EL (cell line): ENCODE measurements at regions not wholly inside any gene's neighbourhood (a gene's known extent, or its start where the extent isn't known, plus 50 kb on each side); places are given as distances from the start of the nearest gene placed in this dataset.

Source experiments
- DNase-seq: peaks from one replicate; pipeline ENCODE4 v3.0.0-alpha.2; 2016

DNA sequence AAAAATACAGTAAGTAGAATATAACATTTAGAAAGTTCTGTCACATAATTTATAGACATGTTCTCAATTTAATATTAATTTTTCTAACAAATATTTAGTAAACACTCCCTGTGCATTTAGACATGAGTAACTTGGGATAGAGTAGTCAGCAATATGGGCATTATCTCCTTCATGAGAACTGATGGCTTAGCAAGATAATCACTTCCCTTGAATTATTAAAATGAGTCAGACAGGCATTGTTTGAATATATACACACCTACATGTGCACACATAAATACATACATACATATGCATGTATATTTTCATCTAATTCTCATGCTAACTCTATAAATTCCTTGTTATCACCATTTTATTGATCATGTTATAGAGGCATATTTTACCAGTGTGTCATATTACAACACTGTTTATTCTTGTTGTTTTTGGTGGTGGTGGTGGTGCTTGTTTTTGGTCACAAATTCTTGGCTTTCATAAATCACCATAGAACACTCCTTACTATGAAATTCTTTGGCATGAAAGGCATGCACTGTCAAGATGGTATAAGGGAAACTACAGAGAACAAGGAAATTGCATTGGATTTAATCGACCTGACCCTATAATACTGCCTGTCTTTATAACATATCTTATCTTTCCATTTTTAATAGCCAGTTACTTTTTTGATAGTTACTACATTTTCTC is 434.5 kb upstream of the MANEA start:
- DNase-seq: no peak

DNA sequence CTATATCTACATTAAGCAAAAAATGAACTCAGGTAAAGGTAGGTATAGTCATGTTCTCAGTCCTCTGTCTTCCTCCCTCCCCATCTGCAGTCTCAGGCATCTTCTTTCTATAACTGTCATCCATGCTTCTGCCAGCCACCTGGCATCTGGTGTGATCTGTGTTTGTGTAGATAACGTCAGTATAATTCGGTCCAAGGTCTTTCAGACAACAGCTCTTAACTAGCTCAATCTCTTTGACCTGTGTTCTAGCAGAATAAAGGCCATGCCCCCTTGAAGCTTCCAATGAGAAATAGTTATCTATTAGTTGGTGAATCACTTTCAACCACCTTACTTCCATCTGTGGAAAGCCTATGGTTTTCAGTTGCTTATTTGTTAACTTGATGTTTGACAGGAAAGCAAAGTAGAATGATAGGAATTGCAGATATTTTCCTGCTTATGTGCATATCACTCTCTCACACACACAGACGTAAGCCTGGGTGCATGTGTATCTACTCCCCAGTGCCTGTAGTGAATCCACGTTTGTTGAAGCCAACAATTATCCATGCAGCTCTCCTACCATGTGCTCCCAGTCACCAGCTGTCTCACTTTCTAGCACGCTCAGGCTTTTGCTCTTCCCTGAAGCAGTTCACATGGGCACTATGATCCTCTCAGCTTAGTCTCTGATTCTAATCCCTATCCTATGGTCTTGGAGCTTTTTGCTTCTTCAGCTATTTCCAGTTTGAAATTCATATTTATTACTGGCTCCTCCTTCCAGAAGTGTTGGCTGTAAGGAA is 433.7 kb upstream of the MANEA start:
- no peak for DNase-seq

DNA sequence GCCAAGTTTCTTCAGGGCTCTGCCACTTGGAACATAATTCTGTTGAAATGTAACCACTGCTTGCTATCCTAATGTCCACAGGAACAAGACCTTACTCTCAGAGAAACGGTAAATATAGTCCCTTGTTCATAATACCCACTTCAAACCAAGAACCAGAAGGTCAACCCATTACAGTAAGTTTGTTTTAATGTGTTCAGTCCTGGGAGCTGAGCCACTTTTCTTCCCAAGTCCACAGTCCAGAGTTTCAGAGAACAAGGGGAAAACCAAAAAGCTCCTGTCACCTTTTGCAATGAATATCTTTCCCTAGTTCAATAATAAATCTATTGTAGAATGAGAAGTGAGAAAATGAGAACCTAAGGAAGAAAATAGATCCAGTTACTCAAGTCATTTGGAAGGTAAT is 431.9 kb upstream of the MANEA start:
- no peak for DNase-seq

DNA sequence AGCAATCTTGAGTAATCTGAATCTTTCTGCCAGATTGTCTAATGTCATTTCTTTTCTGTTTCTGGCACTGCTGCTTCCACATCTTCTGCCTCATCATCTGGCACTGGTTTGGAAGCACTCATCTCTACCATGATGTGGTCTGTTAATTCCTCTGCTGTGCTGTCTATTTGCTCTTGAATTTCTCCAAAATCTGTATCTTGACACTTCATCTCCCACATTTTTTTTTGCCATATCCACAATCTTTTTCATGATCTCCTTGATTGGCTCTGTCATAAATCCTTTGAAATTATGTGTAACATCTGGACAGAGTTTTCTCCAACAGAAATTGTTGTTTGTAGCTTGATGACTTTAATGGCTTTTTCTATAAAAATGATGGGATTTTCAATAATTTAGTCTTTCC is 417.8 kb upstream of the MANEA start:
- DNase-seq: no peak

DNA sequence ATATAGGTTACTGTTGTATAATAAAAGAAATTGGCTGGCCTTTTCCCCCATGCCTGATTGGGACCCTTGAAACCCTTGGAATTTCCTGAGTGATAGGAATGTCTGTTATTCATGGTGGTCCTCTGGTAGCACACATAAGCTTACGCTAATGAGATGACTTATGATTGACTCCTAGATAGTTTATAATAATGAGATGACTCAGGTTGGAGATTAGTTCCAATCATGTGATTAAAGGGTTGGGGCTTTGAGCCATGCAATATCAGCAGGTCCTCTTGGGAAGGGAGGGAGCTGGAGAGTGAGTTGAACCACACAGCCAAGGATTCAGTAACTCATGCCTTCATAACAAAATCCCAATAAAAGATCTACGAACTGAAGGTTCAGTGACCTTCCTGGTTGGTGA is 407.6 kb upstream of the MANEA start:
- DNase-seq: no peak

DNA sequence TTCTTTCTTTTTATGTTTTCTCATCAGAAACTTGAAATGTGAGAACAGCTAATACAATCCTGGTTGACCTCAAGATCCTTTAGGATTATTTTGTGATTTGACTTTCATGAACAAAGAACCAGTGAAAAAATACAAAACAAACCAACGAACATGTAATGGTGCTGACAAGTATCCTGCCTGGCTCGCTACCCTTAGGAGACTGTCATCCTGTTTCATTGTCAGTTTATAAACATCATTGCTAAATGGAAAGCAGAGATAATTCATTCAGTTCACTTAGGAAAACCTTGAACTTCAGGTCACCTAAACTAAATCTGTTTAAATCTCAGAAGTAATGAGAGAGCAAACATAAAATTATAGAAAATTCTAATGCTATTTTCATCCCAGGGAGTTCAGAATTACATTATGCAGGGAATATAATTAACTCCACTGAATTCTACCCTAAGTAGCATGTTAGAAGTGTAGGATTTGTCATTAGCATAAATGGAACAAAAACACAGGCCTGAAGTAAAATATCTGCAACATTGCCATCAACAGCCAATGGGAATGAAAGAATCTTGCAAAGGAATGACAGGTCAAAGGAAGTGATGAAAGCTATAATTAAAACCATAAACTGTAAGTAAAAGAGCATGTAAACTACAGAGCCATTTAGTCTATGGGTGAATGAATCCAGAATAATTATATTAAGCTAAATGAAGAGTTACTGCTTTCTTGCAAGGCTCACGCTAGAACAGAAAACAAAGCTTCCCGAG is 401.2 kb upstream of the MANEA start:
- DNase-seq: no peak

DNA sequence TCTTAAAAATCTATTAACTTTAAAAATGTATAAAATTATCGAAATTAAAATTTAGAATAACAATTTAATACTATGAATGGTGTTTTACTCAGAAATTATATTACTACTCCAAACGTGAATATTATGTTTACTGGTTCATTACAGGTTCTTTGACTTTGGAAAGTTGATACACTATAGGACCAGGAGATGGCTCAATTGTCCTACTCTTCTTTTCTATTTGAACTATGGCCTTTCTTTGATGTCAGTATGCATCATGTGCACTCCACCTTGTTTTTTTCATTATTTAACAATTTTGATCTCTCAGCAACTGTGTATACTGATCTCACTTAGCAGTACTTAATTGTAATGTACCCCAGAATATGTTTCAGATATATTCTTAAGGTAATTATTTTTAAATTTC is 391.5 kb upstream of the MANEA start:
- no peak for DNase-seq

DNA sequence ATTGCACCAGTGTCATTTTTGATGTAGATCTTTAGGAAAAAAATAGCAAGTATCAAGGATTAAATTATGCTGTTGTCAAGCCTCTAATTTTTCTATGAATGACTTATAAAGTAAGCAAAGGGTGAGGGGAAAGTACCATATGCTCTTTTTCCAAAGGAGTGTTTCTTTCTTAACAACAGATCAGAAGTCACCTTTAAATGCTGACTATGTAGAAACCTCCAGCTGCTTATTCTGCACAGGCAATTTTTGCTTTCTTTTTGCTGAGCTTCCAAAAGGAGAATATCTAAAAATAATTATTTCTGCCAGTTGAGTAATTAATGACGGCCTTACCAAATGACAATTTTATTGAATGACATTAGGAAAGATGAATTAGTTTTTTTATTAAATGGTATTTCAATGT is 390.6 kb upstream of the MANEA start:
- no peak for DNase-seq

DNA sequence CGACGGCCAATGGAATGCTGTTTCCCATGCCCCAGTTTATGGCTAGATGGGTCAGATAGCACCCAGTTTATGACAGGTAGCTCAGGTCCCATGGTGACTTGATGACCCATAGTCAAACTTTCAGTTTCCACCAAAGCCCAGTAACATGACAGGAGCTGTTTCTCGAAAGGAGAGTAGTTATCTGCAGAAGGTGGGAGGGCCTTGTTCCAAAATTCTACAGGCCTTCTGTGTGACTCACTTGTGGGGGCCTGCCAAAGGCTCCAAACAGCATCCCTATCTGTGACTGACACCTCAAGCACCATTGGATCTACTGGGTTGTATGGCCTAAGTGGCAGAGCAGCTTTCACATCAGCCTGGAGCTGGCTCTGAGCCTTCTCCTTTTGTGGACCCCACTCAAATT is 379.7 kb upstream of the MANEA start:
- DNase-seq: no peak

DNA sequence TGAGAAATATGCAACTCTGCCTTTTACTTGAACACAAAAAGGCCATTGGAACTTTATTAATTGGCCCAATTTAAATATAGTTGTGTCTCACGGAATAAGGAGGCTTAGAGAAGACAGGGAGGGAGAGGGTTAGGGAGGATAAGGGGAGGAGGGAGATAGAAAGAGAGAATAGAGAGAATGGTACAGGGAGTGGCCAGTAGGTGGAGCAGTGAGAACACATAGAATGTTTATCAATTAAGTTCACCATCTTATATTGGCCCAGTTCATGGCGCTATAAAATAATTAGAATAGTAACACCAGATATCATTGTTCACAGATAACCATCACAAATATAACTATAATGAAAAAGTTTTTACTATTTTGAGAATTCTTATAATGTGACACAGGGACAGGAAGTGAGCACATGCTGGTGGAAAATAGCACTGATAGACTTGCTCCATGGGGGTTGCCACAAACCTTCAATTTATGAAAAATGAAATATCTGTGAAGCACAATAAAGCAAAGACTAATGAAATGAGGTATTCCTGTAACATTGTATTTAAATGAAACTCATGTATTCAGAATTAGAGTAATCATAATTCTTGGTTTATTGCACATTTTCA is 374.1 kb upstream of the MANEA start:
- DNase-seq: no peak

DNA sequence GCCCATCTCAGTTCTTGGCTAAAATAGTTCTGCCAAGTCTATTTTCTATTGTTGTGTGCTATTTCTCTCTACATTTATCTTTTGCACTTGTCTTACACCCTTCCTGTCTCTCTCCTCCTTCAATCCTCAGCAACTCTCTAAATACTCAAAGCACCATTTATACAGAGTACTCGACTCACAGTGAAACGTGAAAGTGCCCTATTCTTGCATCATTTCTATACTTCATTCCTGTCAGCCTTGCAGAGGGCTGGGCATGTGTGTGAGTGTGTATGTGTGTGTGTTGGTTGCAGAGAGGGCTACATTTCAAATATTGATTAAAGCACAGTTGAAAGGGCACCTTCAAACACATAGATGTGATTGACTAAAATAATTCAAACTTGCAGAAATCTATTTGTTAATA is 373.2 kb upstream of the MANEA start:
- no peak for DNase-seq

DNA sequence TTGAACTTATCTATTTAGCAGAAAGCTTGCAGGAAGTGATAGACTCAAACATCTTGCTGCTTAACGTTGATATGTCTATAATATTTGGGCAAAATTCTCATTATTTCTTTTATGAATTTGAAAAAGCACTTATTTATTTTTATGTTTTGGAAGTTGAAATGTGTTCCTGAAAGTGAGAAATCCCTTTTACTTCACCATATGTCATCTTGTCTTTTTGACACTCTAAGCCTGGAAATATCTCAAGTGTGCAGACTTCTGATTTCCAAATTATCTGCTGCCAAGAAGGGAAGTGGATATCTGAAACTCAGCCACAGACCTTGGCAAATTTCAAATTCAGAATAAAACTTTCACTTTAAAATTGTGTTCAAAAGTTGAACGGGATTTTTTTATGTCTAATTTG is 368.7 kb upstream of the MANEA start:
- no peak for DNase-seq

DNA sequence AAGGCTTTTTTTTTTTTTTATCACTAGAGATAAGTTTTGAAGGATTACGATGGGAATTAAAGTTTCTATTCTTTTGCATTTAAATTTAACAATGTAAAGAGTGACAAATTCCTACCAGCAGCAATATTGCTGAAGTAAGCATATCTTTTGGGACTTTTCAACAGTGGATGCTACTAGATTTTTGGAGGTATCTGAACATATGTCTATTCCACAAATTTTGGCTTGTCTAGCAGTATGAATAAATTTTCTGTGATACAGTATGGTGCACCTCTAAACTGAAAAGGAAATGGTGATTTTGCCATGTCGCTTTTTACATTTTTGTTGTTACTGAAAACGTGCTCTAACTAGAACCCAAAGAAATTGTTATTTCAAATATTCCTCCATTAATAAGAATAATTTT is 368.3 kb upstream of the MANEA start:
- DNase-seq: no peak

DNA sequence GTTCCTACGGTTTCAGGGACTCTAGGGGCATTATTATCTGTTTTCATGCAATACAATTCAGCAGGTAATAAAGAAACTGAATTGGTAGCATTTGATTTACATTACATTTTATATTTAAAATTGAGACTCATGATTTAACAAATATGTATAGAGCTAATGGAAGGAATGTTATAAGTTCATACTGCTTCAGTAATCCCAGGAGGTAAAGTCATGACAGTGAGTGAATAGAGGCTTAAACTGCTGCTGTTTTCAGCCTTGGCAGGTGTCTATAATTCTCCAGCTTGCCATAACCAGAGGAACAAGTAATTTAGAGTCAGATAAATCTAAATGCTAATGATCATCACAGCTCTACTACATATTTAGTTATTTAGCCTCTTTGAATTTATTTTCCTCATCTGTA is 360.8 kb upstream of the MANEA start:
- DNase-seq: no peak

DNA sequence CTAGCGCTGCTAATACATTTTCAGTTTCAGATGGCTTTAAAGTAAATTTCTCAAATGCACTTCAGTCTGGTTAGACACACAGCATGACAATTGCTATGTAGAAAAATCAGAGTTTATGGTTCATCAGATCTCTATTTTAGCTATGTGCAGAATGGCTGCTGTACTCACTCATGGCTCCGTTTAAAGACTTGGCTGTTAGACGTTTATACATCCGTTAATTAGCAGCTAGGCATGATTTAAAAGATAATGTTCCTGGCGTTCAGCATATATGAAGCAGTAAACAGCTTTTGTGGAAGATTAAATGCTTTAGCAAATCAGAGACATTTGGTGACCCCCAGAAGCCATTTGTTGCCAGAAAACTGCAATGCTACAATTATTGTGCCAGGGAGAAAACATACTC is 350.0 kb upstream of the MANEA start:
- no peak for DNase-seq

DNA sequence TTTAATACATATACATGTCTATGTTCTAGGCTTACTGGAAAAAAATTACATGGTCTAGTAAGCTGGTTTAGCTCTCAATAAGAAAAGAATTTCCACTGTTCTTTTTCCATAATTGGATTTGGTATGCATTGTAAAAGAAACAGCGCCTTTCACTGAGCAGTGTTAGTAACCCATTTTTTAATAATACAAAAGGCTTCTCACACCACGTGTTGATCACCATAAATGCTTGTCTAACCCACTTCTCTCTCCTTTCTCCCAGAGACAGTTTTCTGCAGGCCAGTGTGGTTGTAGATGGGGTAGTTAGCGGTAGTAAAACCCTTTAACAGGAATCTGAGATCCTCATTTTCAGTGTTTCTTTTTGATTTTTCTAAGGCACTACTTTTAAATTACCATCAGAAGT is 348.7 kb upstream of the MANEA start:
- DNase-seq: no peak

DNA sequence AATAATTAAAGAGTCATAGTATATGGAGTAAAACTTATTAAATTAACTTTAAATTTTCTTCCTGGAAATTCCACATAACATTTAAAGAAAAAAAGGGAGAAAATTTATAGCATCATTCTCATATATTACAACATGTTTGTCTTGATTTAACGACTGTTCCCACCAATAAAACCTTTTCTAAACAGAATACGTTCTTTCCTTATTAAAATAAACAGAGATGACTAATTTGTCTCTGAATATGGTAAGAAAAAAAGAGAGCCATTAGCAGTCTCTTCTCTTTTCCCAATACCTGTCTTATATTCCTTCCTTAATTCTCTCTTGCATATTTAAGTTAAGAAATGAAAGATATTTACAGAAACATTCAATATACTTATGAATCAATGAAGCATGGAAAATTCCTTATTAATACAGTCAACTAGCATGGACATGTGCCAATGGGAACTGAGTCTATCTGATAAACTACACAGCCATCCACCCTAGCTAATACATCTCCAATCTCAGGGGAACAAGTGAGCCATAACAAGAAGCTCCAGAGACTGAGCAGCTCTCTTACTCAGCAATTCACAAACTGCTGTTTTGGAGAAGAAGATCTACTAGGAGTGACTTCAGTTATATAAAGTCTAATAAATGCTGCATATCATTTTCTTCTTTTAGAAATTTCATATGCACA is 347.1 kb upstream of the MANEA start:
- no peak for DNase-seq

DNA sequence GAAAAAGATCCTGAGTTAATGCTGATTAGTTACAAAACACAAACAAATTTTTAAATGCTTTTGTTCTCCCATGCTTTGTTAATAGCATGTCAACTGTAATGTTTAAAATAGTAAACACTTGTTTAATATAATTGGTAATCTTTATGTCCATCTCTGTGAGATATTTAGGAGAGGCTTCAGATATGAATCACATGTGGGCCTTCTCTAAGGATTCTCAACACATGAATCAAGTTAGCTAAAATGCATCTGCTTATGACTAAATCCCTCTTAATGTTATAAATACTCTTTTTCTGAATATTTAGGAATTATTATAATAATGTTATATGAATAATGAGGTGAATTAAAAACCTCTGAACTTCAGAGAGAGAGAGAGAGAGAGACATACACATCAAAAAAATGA is 345.9 kb upstream of the MANEA start:
- no peak for DNase-seq

DNA sequence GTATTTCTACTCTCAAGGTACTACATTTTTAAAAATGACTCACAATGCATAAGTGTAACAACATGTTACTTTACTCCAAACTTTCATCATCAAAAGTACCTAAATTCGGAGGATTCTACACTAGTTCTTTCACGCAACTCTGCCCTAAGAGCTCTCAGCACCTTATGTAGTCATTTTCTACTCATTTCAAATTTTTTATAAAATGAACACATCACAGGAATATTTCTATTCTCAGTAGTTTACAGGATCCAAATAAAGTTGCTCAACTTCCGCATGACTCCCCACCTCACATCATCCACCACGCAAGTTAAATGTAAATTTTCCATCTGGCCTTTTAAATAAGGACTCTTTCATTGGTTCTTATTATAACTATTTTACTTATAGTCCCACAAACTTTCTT is 344.9 kb upstream of the MANEA start:
- DNase-seq: no peak

DNA sequence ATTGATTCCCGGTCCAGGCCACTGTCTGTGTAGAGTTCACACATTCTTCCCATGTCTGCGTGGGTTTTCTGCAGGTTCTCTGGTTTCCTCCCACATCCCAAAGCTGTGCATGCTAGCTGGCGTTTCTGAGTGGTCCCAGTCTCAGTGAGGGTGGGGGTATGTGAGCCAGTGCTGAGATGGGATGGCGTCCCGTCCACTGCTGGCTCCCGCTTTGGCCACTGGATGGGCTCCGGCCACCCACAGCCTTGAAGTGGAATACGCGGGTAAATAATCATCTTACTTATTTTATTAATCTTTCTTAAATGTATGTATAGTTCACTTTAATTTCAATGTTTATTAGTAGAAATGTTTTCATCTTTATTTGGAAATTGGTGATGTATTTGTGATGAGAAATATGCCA is 343.5 kb upstream of the MANEA start:
- DNase-seq: no peak

DNA sequence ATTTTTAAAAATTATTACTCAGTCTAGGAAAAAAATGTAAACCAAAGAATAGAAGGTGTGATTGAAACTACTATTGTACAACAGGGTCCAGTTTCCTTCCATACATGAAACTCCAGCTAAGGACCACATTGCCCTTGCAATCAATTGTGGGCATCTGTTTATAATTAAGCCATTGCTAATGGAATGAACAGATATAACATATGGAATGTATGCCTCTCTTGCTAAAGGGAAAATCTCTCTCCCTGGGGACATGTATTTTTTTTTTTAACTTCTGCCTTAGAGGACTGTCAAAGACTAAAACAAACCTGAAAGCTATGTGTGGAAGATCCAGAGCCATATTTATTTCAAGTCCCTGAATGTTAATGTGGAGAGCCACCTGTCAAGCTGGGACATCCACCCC is 336.8 kb upstream of the MANEA start:
- no peak for DNase-seq

DNA sequence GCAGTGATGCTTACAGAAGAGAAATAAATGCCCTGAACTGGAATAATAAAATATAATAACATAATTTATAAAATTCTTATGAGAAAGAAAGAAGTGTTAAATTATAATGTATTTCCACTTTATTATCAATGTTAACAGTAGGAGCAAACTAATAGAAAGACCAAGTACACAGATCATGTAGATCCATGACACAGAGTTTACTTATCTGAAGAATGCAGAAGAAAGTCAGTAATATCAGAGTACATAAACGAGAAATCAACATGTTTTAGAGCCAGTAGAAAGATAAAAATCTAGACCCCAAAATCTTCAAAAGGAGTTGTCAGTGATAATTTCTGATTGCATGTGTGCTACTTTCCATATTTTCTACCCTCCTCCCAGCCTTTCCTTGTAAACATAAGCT is 334.8 kb upstream of the MANEA start:
- no peak for DNase-seq

DNA sequence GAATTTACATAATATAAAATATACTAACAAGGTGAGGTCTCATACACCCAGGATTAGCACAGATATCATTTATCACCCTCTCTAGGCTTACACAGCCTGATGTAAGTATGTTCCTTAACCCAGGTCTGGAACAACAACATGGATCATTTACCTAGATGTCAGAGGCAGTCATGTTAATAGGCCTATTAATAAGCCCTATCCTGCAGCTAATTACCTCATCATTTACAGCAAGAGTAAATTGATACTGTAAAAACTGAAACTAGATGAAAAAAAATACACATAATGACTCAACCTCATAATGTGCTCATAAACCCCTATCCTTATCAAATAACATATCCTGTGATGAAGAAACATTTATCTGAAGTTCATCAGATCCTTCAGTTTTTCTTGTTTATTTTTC is 334.3 kb upstream of the MANEA start:
- DNase-seq: no peak
